ENCODE measurements at regions not wholly inside any gene's neighbourhood (a gene's known extent, or its start where the extent isn't known, plus 50 kb on each side); places are given as distances from the start of the nearest gene placed in this dataset.

- no peak for TF ChIP-seq POLR2AphosphoS5 (IDR thresholded peaks at IDR 0.05)
- TF ChIP-seq CTCF (IDR thresholded peaks at IDR 0.05) = no peak
- TF ChIP-seq POLR2A (IDR thresholded peaks at IDR 0.05) = no peak
- TF ChIP-seq EP300 (IDR thresholded peaks at IDR 0.05) = no peak
Observed at GRCh38 chr4:14675279-14675985, 326.8 kb upstream of the CPEB2 start.

GRCh38 chr4:14679906-14680305, 322.4 kb upstream of the CPEB2 start:
- Histone ChIP-seq H3K4me3 (no peak overlapping the region), H3K36me3 (no peaks in the 10 kb centered on the region), H3K9me3 (no peaks in the 10 kb centered on the region), H3K4me1 (no peaks in the 10 kb centered on the region), H3K27ac (no peak overlapping the region), H3K27me3 (no peaks in the 10 kb centered on the region)
- TF ChIP-seq POLR2AphosphoS5 (IDR thresholded peaks at IDR 0.05) (no peak), CTCF (IDR thresholded peaks at IDR 0.05) (no peak), EP300 (IDR thresholded peaks at IDR 0.05) (no peak), POLR2A (IDR thresholded peaks at IDR 0.05) (no peak)
- 85% methylated on average over 5 of the region's 5 CpGs for WGBS
- no peak for DNase-seq (ENCODE audit: low spot score in 2 of 2)

More at GRCh38 chr4:14675279-14675985, 326.8 kb upstream of the CPEB2 start:
- no peaks in the 10 kb centered on the region for H3K27me3 ChIP-seq
- H3K4me1 ChIP-seq = no peaks in the 10 kb centered on the region
- 62% methylated on average over 3 of the region's 3 CpGs for WGBS
- no peak overlapping the region for H3K4me3 ChIP-seq
- no peaks in the 10 kb centered on the region for H3K36me3 ChIP-seq
- H3K27ac ChIP-seq = no peak overlapping the region
- DNase-seq (ENCODE audit: low spot score in 2 of 2) = no peak
- no peaks in the 10 kb centered on the region for H3K9me3 ChIP-seq

GRCh38 chr4:14681330-14681729, 321.0 kb upstream of the CPEB2 start:
- no peaks in the 10 kb centered on the region for H3K27me3 ChIP-seq
- DNase-seq (ENCODE audit: low spot score in 2 of 2) = no peak
- no peak for TF ChIP-seq POLR2A (IDR thresholded peaks at IDR 0.05)
- TF ChIP-seq CTCF (IDR thresholded peaks at IDR 0.05) = no peak
- TF ChIP-seq EP300 (IDR thresholded peaks at IDR 0.05) = no peak
- TF ChIP-seq POLR2AphosphoS5 (IDR thresholded peaks at IDR 0.05) = no peak
- H3K9me3 ChIP-seq = no peaks in the 10 kb centered on the region
- H3K4me1 ChIP-seq = no peaks in the 10 kb centered on the region
- H3K27ac ChIP-seq = no peak overlapping the region
- no peaks in the 10 kb centered on the region for H3K36me3 ChIP-seq
- 91% methylated on average over 4 of the region's 4 CpGs for WGBS
- no peak overlapping the region for H3K4me3 ChIP-seq

- no peaks in the 10 kb centered on the region for H3K9me3 ChIP-seq
- no peak overlapping the region for H3K27ac ChIP-seq
- DNase-seq (ENCODE audit: low spot score in 2 of 2) = no peak
- no peaks in the 10 kb centered on the region for H3K4me1 ChIP-seq
- no peak overlapping the region for H3K4me3 ChIP-seq
- no peaks in the 10 kb centered on the region for H3K36me3 ChIP-seq
- no peak for TF ChIP-seq EP300 (IDR thresholded peaks at IDR 0.05)
- no peak for TF ChIP-seq POLR2AphosphoS5 (IDR thresholded peaks at IDR 0.05)
- no peak for TF ChIP-seq CTCF (IDR thresholded peaks at IDR 0.05)
- TF ChIP-seq POLR2A (IDR thresholded peaks at IDR 0.05) = no peak
- H3K27me3 ChIP-seq = no peaks in the 10 kb centered on the region
Observed at GRCh38 chr4:14693728-14694127, 308.6 kb upstream of the CPEB2 start.

GRCh38 chr4:14695095-14695845, 307.0 kb upstream of the CPEB2 start:
- no peak for TF ChIP-seq EP300 (IDR thresholded peaks at IDR 0.05)
- no peak for TF ChIP-seq POLR2AphosphoS5 (IDR thresholded peaks at IDR 0.05)
- no peak for TF ChIP-seq POLR2A (IDR thresholded peaks at IDR 0.05)
- no peak for TF ChIP-seq CTCF (IDR thresholded peaks at IDR 0.05)
- no peak for DNase-seq (ENCODE audit: low spot score in 2 of 2)
- 51% methylated on average over 6 of the region's 6 CpGs for WGBS
- no peak overlapping the region for H3K27ac ChIP-seq
- H3K27me3 ChIP-seq = no peaks in the 10 kb centered on the region
- no peaks in the 10 kb centered on the region for H3K36me3 ChIP-seq
- no peaks in the 10 kb centered on the region for H3K4me1 ChIP-seq
- no peak overlapping the region for H3K4me3 ChIP-seq
- no peaks in the 10 kb centered on the region for H3K9me3 ChIP-seq
